HepG2 (cell line): ENCODE measurements at regions not wholly inside any gene's neighbourhood (a gene's known extent, or its start where the extent isn't known, plus 50 kb on each side); places are given as distances from the start of the nearest gene placed in this dataset.

Experiments used
- ATAC-seq: fragments of 200-7000 bp; cut with Tn5 transposase; 3 replicates; pipeline ENCODE4 v1.9.1; 2020; ENCODE audit warnings: mild to moderate bottlenecking, moderate library complexity
- BruUV-seq: library from RNA; stranded (reverse); fragments of 400-500 nt; replicated peaks from 2 replicates; lab custom pipeline; 2021; lab: Mats Ljungman, UMichigan
- CTCF ChIA-PET: fragments of 300-600 bp; formaldehyde crosslinking; extraction: SDS; loops from one replicate; lab custom pipeline; 2021; ENCODE audit warnings: low total read pairs, inconsistent platforms, low intra/inter-chr PET ratio; lab: Yijun Ruan, JAX
- POLR2A ChIA-PET: fragments of 350-600 bp; sonication (Branson Sonifier 250); formaldehyde crosslinking; loops from one replicate; lab custom pipeline; 2020; ENCODE audit warnings: antibody characterized with exemption, inconsistent platforms; lab: Yijun Ruan, JAX
- DNase-seq: peaks from one replicate; pipeline ENCODE4 v3.0.0-alpha.2; 2015; ENCODE audit warnings: low spot score
- FAIRE-seq: peaks from 3 replicates; lab custom pipeline; 2011; peaks lifted over from hg19 to GRCh38; lab: Jason Lieb, UNC
- H2AFZ ChIP-seq: one replicate; pipeline ENCODE4 v1.6.1; 2011; ENCODE audit warnings: low read length, inconsistent platforms
- H3K27ac ChIP-seq: fragments of 300-600 bp; 3 replicates; pipeline ENCODE4 v1.8.0; 2011; ENCODE audit warnings: mixed run types, mild to moderate bottlenecking, mixed read lengths, low read length, inconsistent platforms; ENCODE audit not compliant: insufficient read depth; ENCODE audit errors: extremely low read length
- H3K27me3 ChIP-seq, 2 experiments: fragments of 200-600 bp in 1 of 2; 2 replicates in 1 of 2; 3 replicates in 1 of 2; pipeline versions ENCODE4 v1.6.0 to v1.8.0; 2011; ENCODE audit warnings: low read length in 2 of 2, mild to moderate bottlenecking in 2 of 2, moderate library complexity in 2 of 2, inconsistent platforms in 1 of 2; ENCODE audit not compliant: insufficient read depth in 2 of 2, control insufficient read depth in 1 of 2
- H3K36me3 ChIP-seq, 2 experiments: fragments of 200-600 bp in 1 of 2; replicated peaks in 1 of 2; 2 replicates in 1 of 2; 3 replicates in 1 of 2; pipeline versions ENCODE4 v1.5.1 to v1.8.0; 2011; ENCODE audit warnings: low read length in 2 of 2, inconsistent platforms in 1 of 2; ENCODE audit not compliant: insufficient read depth in 2 of 2, control insufficient read depth in 1 of 2
- H3K4me1 ChIP-seq: 2 replicates; pipeline ENCODE4 v1.5.1; 2012; ENCODE audit warnings: low read length, inconsistent platforms; ENCODE audit not compliant: insufficient read depth
- H3K4me2 ChIP-seq: 2 replicates; pipeline ENCODE4 v1.6.0; 2011; ENCODE audit warnings: low read depth, low read length, inconsistent platforms
- H3K4me3 ChIP-seq, 3 experiments: fragments of 200-600 bp in 1 of 3; sonication (generic), shearing (Covaris generic) in 1 of 3; replicated peaks in 1 of 3; 2 replicates each; pipeline ENCODE4 v1.5.1; 2011 to 2016; ENCODE audit warnings: low read length in 3 of 3, inconsistent platforms in 2 of 3, low read depth in 2 of 3, mild to moderate bottlenecking in 2 of 3, control low read depth in 1 of 3, mixed read lengths in 1 of 3; ENCODE audit not compliant: insufficient read depth in 1 of 3
- H3K79me2 ChIP-seq: one replicate; pipeline ENCODE4 v1.6.1; 2011; ENCODE audit warnings: low read length, inconsistent platforms; ENCODE audit not compliant: insufficient read depth
- H3K9ac ChIP-seq: 2 replicates; pipeline ENCODE4 v1.6.0; 2011; ENCODE audit warnings: mild to moderate bottlenecking, low read depth, low read length, inconsistent platforms; ENCODE audit not compliant: insufficient read depth
- H3K9me3 ChIP-seq: 2 replicates; pipeline ENCODE4 v1.5.1; 2012; ENCODE audit warnings: mild to moderate bottlenecking, low read length
- H4K20me1 ChIP-seq: 2 replicates; pipeline ENCODE4 v1.6.0; 2011; ENCODE audit warnings: inconsistent platforms, mild to moderate bottlenecking, low read length, moderate library complexity; ENCODE audit not compliant: insufficient read depth
- AHR ChIP-seq: IDR thresholded peaks from 2 replicates; pipeline ENCODE4 v1.6.1; 2018; ENCODE audit warnings: missing genetic modification reagents, missing compliant biosample characterization
- HNRNPLL ChIP-seq: fragments of 200-400 bp; formaldehyde crosslinking; IDR thresholded peaks from 2 replicates; pipeline ENCODE4 v1.6.1; 2017; ENCODE audit warnings: mild to moderate bottlenecking, low read depth, low read length; ENCODE audit not compliant: poor library complexity, severe bottlenecking
- IKZF4 ChIP-seq: sonication (generic); formaldehyde crosslinking; IDR thresholded peaks from 2 replicates; pipeline ENCODE4 v1.5.1; 2020; ENCODE audit warnings: borderline replicate concordance, mild to moderate bottlenecking, low read depth, missing genetic modification reagents; ENCODE audit errors: not compliant biosample characterization
- KAT2B ChIP-seq: fragments of 150-350 bp; IDR thresholded peaks from 2 replicates; pipeline ENCODE4 v1.6.1; 2014; ENCODE audit warnings: low read depth, low read length, borderline replicate concordance
- NFIC ChIP-seq: IDR thresholded peaks from 2 replicates; pipeline ENCODE4 v1.6.1; 2012; ENCODE audit warnings: mild to moderate bottlenecking, low read length, inconsistent platforms
- ONECUT2 ChIP-seq: sonication (generic); formaldehyde crosslinking; IDR thresholded peaks from 2 replicates; pipeline ENCODE4 v1.4.0; 2020; ENCODE audit warnings: missing genetic modification reagents
- PAWR ChIP-seq: sonication (generic); formaldehyde crosslinking; IDR thresholded peaks from 2 replicates; pipeline ENCODE4 v1.4.0; 2020; ENCODE audit warnings: missing genetic modification reagents, mild to moderate bottlenecking, borderline replicate concordance
- PRDM10 ChIP-seq: sonication (generic); formaldehyde crosslinking; IDR thresholded peaks from 2 replicates; pipeline ENCODE4 v1.4.0; 2020; ENCODE audit warnings: low read depth, missing genetic modification reagents
- TBL1XR1 ChIP-seq: fragments of 150-350 bp; IDR thresholded peaks from 2 replicates; pipeline ENCODE4 v1.6.1; 2014; ENCODE audit warnings: borderline replicate concordance, low read length; ENCODE audit not compliant: partially characterized antibody
- ZNF205 ChIP-seq: IDR thresholded peaks from 2 replicates; pipeline ENCODE4 v1.6.1; 2018; ENCODE audit warnings: missing biosample characterization, missing genetic modification reagents
- ZNF207 ChIP-seq: fragments of 450-650 bp; IDR thresholded peaks from 2 replicates; pipeline ENCODE4 v1.6.1; 2016; ENCODE audit warnings: antibody characterized with exemption, borderline replicate concordance
- ZNF564 ChIP-seq: sonication (generic); formaldehyde crosslinking; IDR thresholded peaks from 2 replicates; pipeline ENCODE4 v1.8.1; 2023; ENCODE audit warnings: mild to moderate bottlenecking, missing genetic modification reagents
- ZNF782 ChIP-seq: sonication (generic); formaldehyde crosslinking; IDR thresholded peaks from 2 replicates; pipeline ENCODE4 v1.4.0; 2020; ENCODE audit warnings: missing genetic modification reagents, mild to moderate bottlenecking, borderline replicate concordance
- whole genome bisulfite sequencing: methylation state at CpG from one replicate; pipeline ENCODE4 v1.1.6; 2017; ENCODE audit warnings: low lambda C conversion rate; 5-methylcytosine and 5-hydroxymethylcytosine counted together
- in situ Hi-C: cut with HindIII; loops from 2 replicates; pipeline ENCODE4 v1.10.0; 2017; ENCODE audit warnings: low pct_unique_long_range_greater_than_20kb; ENCODE audit not compliant: extremely low pct_ligation_motif_present
- intact Hi-C: fragments of 100-400 bp; cut with micrococcal nuclease; formaldehyde crosslinking; loops from one replicate; pipeline ENCODE4 v1.10.0; 2022; ENCODE audit not compliant: unreplicated experiment
- TF ChIP-seq, protein P1 (sequence below): sonication (generic); formaldehyde crosslinking; IDR thresholded peaks from 2 replicates; pipeline ENCODE4 v1.9.0; 2022; ENCODE audit warnings: low read depth, missing genetic modification reagents

DNA sequence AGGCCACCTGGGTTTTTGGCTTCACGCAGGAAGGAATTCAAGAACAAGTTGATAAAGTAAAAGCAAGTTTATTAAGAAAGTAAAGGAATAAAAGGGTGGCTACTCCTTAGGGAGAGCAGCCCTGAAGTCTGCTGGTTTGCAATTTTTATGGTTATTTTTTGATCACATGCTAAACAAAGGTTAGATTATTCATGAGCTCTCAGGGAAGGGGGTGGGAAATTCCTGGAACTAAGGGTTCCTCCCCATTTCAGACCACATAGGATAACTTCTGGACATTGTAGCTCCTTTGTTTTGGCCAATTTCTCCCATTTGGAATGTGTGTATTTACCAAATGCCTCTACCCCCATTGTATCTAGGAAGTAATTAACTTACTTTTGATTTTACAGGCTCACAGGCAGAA, 63.9 kb upstream of the SYK start:
- intact Hi-C loops (no loop called here), in situ Hi-C loops (no loop called here)
- no peak for DNase-seq
- FAIRE-seq, result no peak
- H3K9ac ChIP-seq, result no peak overlapping the region
- H3K27me3 ChIP-seq, result 0 out of 5 replicates have a peak, but pooled peaks cover 0 to 1% of the 10 kb centered on the region in 2 experiments
- H3K79me2 ChIP-seq, result no peaks in the 10 kb centered on the region
- no peak overlapping the region for H3K4me3 ChIP-seq
- H3K4me2 ChIP-seq, result no peak overlapping the region
- peaks cover 26% of the 10 kb centered on the region for H3K9me3 ChIP-seq
- TF ChIP-seq ONECUT2 (CRISPR knock-in tag) (no peak), PAWR (no peak), ZNF564 (CRISPR knock-in tag) (no peak), ZNF205 (no peak), ZNF782 (CRISPR knock-in tag) (no peak), PRDM10 (no peak), AHR (CRISPR knock-in tag) (no peak), TBL1XR1 (no peak), NFIC (no peak), HNRNPLL (no peak), ZNF207 (no peak), KAT2B (no peak), IKZF4 (no peak)
- TF ChIP-seq, protein P1, sequence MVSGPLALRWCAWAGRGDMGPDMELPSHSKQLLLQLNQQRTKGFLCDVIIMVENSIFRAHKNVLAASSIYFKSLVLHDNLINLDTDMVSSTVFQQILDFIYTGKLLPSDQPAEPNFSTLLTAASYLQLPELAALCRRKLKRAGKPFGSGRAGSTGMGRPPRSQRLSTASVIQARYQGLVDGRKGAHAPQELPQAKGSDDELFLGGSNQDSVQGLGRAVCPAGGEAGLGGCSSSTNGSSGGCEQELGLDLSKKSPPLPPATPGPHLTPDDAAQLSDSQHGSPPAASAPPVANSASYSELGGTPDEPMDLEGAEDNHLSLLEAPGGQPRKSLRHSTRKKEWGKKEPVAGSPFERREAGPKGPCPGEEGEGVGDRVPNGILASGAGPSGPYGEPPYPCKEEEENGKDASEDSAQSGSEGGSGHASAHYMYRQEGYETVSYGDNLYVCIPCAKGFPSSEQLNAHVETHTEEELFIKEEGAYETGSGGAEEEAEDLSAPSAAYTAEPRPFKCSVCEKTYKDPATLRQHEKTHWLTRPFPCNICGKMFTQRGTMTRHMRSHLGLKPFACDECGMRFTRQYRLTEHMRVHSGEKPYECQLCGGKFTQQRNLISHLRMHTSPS, result no peak
- ChIA-PET CTCF (no interaction called here), POLR2A (no interaction called here)
- WGBS, result 0% methylated on average over 1 of the region's 1 CpG
- no peaks in the 10 kb centered on the region for H4K20me1 ChIP-seq
- no peak for ATAC-seq
- no TSS peak for BruUV-seq
- no peak overlapping the region for H2AFZ ChIP-seq
- no peaks in the 10 kb centered on the region for H3K4me1 ChIP-seq
- no peaks in the 10 kb centered on the region for H3K36me3 ChIP-seq
- no peak overlapping the region for H3K27ac ChIP-seq
